ENCODE measurements at regions not wholly inside any gene's neighbourhood (a gene's known extent, or its start where the extent isn't known, plus 50 kb on each side); places are given as distances from the start of the nearest gene placed in this dataset.

- no peaks in the 10 kb centered on the region for H3K79me2 ChIP-seq (ENCODE audit: insufficient read depth, low read depth)
- no peak overlapping the region for H2AFZ ChIP-seq (ENCODE audit: low read depth)
- TF ChIP-seq CTCF (conservative IDR thresholded peaks at IDR 0.05; ENCODE audit: low read depth, low read length): no peak
- no peak overlapping the region for H3K4me3 ChIP-seq (IDR thresholded peaks at IDR 0.05; ENCODE audit: insufficient read depth, low read depth, low read length)
- H4K20me1 ChIP-seq (ENCODE audit: insufficient read depth): no peaks in the 10 kb centered on the region
- no peak overlapping the region for H3K9ac ChIP-seq
- H3K36me3 ChIP-seq (ENCODE audit: insufficient read depth): no peaks in the 10 kb centered on the region
- H3K27ac ChIP-seq: no peak overlapping the region
- no peaks in the 10 kb centered on the region for H3K27me3 ChIP-seq (ENCODE audit: insufficient read depth, low read depth)
- no peaks in the 10 kb centered on the region for H3K4me1 ChIP-seq (ENCODE audit: low read depth, poor library complexity, severe bottlenecking)
- no peak overlapping the region for H3K4me2 ChIP-seq
These were observed 776.3 kb upstream of the POU3F3 start for GRCh38 chr2:104077573-104077972.

- H3K27ac ChIP-seq: no peak overlapping the region
- H3K4me1 ChIP-seq (ENCODE audit: low read depth, poor library complexity, severe bottlenecking): no peaks in the 10 kb centered on the region
- no peak for TF ChIP-seq CTCF (conservative IDR thresholded peaks at IDR 0.05; ENCODE audit: low read depth, low read length)
- no peaks in the 10 kb centered on the region for H3K27me3 ChIP-seq (ENCODE audit: insufficient read depth, low read depth)
- no peak overlapping the region for H3K4me3 ChIP-seq (IDR thresholded peaks at IDR 0.05; ENCODE audit: insufficient read depth, low read depth, low read length)
- H4K20me1 ChIP-seq (ENCODE audit: insufficient read depth): no peaks in the 10 kb centered on the region
- no peak overlapping the region for H3K4me2 ChIP-seq
- no peak overlapping the region for H3K9ac ChIP-seq
- no peaks in the 10 kb centered on the region for H3K79me2 ChIP-seq (ENCODE audit: insufficient read depth, low read depth)
- no peaks in the 10 kb centered on the region for H3K36me3 ChIP-seq (ENCODE audit: insufficient read depth)
- H2AFZ ChIP-seq (ENCODE audit: low read depth): no peak overlapping the region
These were observed 775.3 kb upstream of the POU3F3 start for GRCh38 chr2:104078431-104079157.

- Histone ChIP-seq H3K4me2 (no peak overlapping the region), H4K20me1 (ENCODE audit: insufficient read depth) (no peaks in the 10 kb centered on the region), H2AFZ (ENCODE audit: low read depth) (no peak overlapping the region), H3K79me2 (ENCODE audit: insufficient read depth, low read depth) (no peaks in the 10 kb centered on the region), H3K27ac (no peak overlapping the region), H3K27me3 (ENCODE audit: insufficient read depth, low read depth) (no peaks in the 10 kb centered on the region), H3K4me3 (IDR thresholded peaks at IDR 0.05; ENCODE audit: insufficient read depth, low read depth, low read length) (no peak overlapping the region), H3K36me3 (ENCODE audit: insufficient read depth) (no peaks in the 10 kb centered on the region), H3K4me1 (ENCODE audit: low read depth, poor library complexity, severe bottlenecking) (no peaks in the 10 kb centered on the region), H3K9ac (no peak overlapping the region)
- no peak for TF ChIP-seq CTCF (conservative IDR thresholded peaks at IDR 0.05; ENCODE audit: low read depth, low read length)
These were observed 765.2 kb upstream of the POU3F3 start for GRCh38 chr2:104088745-104089144.

GRCh38 chr2:104090407-104090806, 763.5 kb upstream of the POU3F3 start:
- H3K27me3 ChIP-seq (ENCODE audit: insufficient read depth, low read depth): no peaks in the 10 kb centered on the region
- H3K36me3 ChIP-seq (ENCODE audit: insufficient read depth): no peaks in the 10 kb centered on the region
- no peak overlapping the region for H3K4me3 ChIP-seq (IDR thresholded peaks at IDR 0.05; ENCODE audit: insufficient read depth, low read depth, low read length)
- no peak for TF ChIP-seq CTCF (conservative IDR thresholded peaks at IDR 0.05; ENCODE audit: low read depth, low read length)
- no peaks in the 10 kb centered on the region for H4K20me1 ChIP-seq (ENCODE audit: insufficient read depth)
- no peak overlapping the region for H3K4me2 ChIP-seq
- H3K9ac ChIP-seq: no peak overlapping the region
- no peak overlapping the region for H3K27ac ChIP-seq
- no peak overlapping the region for H2AFZ ChIP-seq (ENCODE audit: low read depth)
- no peaks in the 10 kb centered on the region for H3K79me2 ChIP-seq (ENCODE audit: insufficient read depth, low read depth)
- no peaks in the 10 kb centered on the region for H3K4me1 ChIP-seq (ENCODE audit: low read depth, poor library complexity, severe bottlenecking)
